ENCODE measurements at regions not wholly inside any gene's neighbourhood (a gene's known extent, or its start where the extent isn't known, plus 50 kb on each side); places are given as distances from the start of the nearest gene placed in this dataset.

- H3K27ac Mint-ChIP-seq, result no peak overlapping the region
- no peaks in the 10 kb centered on the region for H3K9me3 Mint-ChIP-seq
- peaks cover 27% of the 10 kb centered on the region for H3K27me3 Mint-ChIP-seq (ENCODE audit: insufficient read depth, low read depth)
- no peak for DNase-seq (ENCODE audit: low spot score)
- Histone ChIP-seq H3F3A (ENCODE audit: low read depth) (no peaks in the 10 kb centered on the region), H3K79me2 (ENCODE audit: low read depth) (no peaks in the 10 kb centered on the region), H3K9me3 (ENCODE audit: low read depth) (no peaks in the 10 kb centered on the region), H2AFZ (replicated peaks) (no peak overlapping the region), H3K36me3 (no peaks in the 10 kb centered on the region), H3K9ac (no peak overlapping the region), H4K20me1 (ENCODE audit: low read depth) (no peaks in the 10 kb centered on the region), H3K4me2 (no peak overlapping the region), H3K27me3 (no peaks in the 10 kb centered on the region), H3K27ac (no peak overlapping the region), H3K4me3 (no peak overlapping the region), H3K4me1 (peaks cover 22% of the 10 kb centered on the region)
- peaks cover 65% of the 10 kb centered on the region for H3K4me1 Mint-ChIP-seq
- peaks cover 3% of the 10 kb centered on the region for H3K36me3 Mint-ChIP-seq
- H3K4me3 Mint-ChIP-seq, result peak overlapping the region; percentile 41
- TF ChIP-seq EZH2phosphoT487 (IDR thresholded peaks at IDR 0.05) (no peak), CTCF (IDR thresholded peaks at IDR 0.05) (no peak), EZH2 (IDR thresholded peaks at IDR 0.05) (no peak)
Measured at GRCh38 chr4:3657902-3658529, 108.2 kb upstream of the ADRA2C start.

- Histone ChIP-seq H3K27ac (no peak overlapping the region), H3K4me3 (no peak overlapping the region), H3K4me2 (no peak overlapping the region), H3K27me3 (no peaks in the 10 kb centered on the region), H3K4me1 (peaks cover 22% of the 10 kb centered on the region), H4K20me1 (ENCODE audit: low read depth) (no peaks in the 10 kb centered on the region), H3K36me3 (no peaks in the 10 kb centered on the region), H3K9ac (no peak overlapping the region), H3F3A (ENCODE audit: low read depth) (no peaks in the 10 kb centered on the region), H3K9me3 (ENCODE audit: low read depth) (no peaks in the 10 kb centered on the region), H2AFZ (replicated peaks) (no peak overlapping the region), H3K79me2 (ENCODE audit: low read depth) (no peaks in the 10 kb centered on the region)
- peaks cover 30% of the 10 kb centered on the region for H3K27me3 Mint-ChIP-seq (ENCODE audit: insufficient read depth, low read depth)
- H3K9me3 Mint-ChIP-seq, result no peaks in the 10 kb centered on the region
- peak overlapping the region; percentile 65 for H3K27ac Mint-ChIP-seq
- TF ChIP-seq CTCF (IDR thresholded peaks at IDR 0.05) (no peak), EZH2 (IDR thresholded peaks at IDR 0.05) (no peak), EZH2phosphoT487 (IDR thresholded peaks at IDR 0.05) (no peak)
- peaks cover 58% of the 10 kb centered on the region for H3K4me1 Mint-ChIP-seq
- H3K36me3 Mint-ChIP-seq, result peaks cover 3% of the 10 kb centered on the region
- peak overlapping the region; percentile 44 for H3K4me3 Mint-ChIP-seq
- peak; percentile 33 for DNase-seq (ENCODE audit: low spot score)
Measured at GRCh38 chr4:3656416-3657356, 109.5 kb upstream of the ADRA2C start.

- Mint-ChIP-seq H3K4me1 (peaks cover 52% of the 10 kb centered on the region), H3K36me3 (peaks cover 3% of the 10 kb centered on the region), H3K27me3 (ENCODE audit: insufficient read depth, low read depth) (peaks cover 28% of the 10 kb centered on the region), H3K9me3 (no peaks in the 10 kb centered on the region), H3K27ac (peak overlapping the region; percentile 65), H3K4me3 (peak overlapping the region; percentile 44)
- no peaks in the 10 kb centered on the region for H3K36me3 ChIP-seq
- TF ChIP-seq EZH2 (IDR thresholded peaks at IDR 0.05) (no peak), EZH2phosphoT487 (IDR thresholded peaks at IDR 0.05) (no peak), CTCF (IDR thresholded peaks at IDR 0.05) (no peak)
- H3K4me2 ChIP-seq, result no peak overlapping the region
- H3K4me3 ChIP-seq, result no peak overlapping the region
- H4K20me1 ChIP-seq (ENCODE audit: low read depth), result no peaks in the 10 kb centered on the region
- no peaks in the 10 kb centered on the region for H3F3A ChIP-seq (ENCODE audit: low read depth)
- H2AFZ ChIP-seq (replicated peaks), result no peak overlapping the region
- DNase-seq (ENCODE audit: low spot score), result no peak
- no peaks in the 10 kb centered on the region for H3K9me3 ChIP-seq (ENCODE audit: low read depth)
- no peak overlapping the region for H3K27ac ChIP-seq
- peaks cover 22% of the 10 kb centered on the region for H3K4me1 ChIP-seq
- no peaks in the 10 kb centered on the region for H3K27me3 ChIP-seq
- no peaks in the 10 kb centered on the region for H3K79me2 ChIP-seq (ENCODE audit: low read depth)
- H3K9ac ChIP-seq, result no peak overlapping the region
Measured at GRCh38 chr4:3655963-3656362, 110.2 kb upstream of the ADRA2C start.
